Loucy (cell line): ENCODE measurements at regions not wholly inside any gene's neighbourhood (a gene's known extent, or its start where the extent isn't known, plus 50 kb on each side); places are given as distances from the start of the nearest gene placed in this dataset.

ENCODE experiments used
- H2AFZ ChIP-seq: fragments of 200-600 bp; sonication (generic); 2 replicates; pipeline ENCODE4 v1.6.0; 2016; ENCODE audit warnings: antibody characterized with exemption, mild to moderate bottlenecking, low read length, moderate library complexity
- H3F3A ChIP-seq: fragments of 200-600 bp; 2 replicates; pipeline ENCODE4 v1.6.0; 2016; ENCODE audit warnings: antibody characterized with exemption, low read depth, mild to moderate bottlenecking
- H3K27me3 ChIP-seq: fragments of 200-600 bp; sonication (generic); 2 replicates; pipeline ENCODE4 v1.6.1; 2014; ENCODE audit warnings: low read length, mild to moderate bottlenecking; ENCODE audit not compliant: insufficient read depth, poor library complexity, severe bottlenecking
- H3K36me3 ChIP-seq: fragments of 200-600 bp; sonication (generic); 2 replicates; pipeline ENCODE4 v1.6.1; 2016; ENCODE audit warnings: low read length; ENCODE audit not compliant: insufficient read depth
- H3K4me1 ChIP-seq: fragments of 200-600 bp; sonication (generic); 2 replicates; pipeline ENCODE4 v1.5.1; 2014; ENCODE audit warnings: low read length, mild to moderate bottlenecking; ENCODE audit not compliant: insufficient read depth, poor library complexity, severe bottlenecking
- H3K4me2 ChIP-seq: fragments of 200-600 bp; sonication (generic); 2 replicates; pipeline ENCODE4 v1.6.0; 2014; ENCODE audit warnings: antibody characterized with exemption, low read length, low read depth, mild to moderate bottlenecking; ENCODE audit not compliant: poor library complexity, severe bottlenecking
- H3K4me3 ChIP-seq: fragments of 200-600 bp; sonication (generic); 2 replicates; pipeline ENCODE4 v1.5.1; 2014; ENCODE audit warnings: low read length, mild to moderate bottlenecking, mixed read lengths; ENCODE audit not compliant: poor library complexity, severe bottlenecking
- H3K79me2 ChIP-seq: fragments of 200-600 bp; sonication (generic); 2 replicates; pipeline ENCODE4 v1.6.1; 2014; ENCODE audit warnings: low read length; ENCODE audit not compliant: insufficient read depth
- H3K9ac ChIP-seq: fragments of 200-600 bp; sonication (generic); 2 replicates; pipeline ENCODE4 v1.6.0; 2014; ENCODE audit warnings: mild to moderate bottlenecking, low read depth, low read length, moderate library complexity; ENCODE audit not compliant: poor library complexity, severe bottlenecking
- H3K9me2 ChIP-seq: fragments of 200-600 bp; sonication (generic); replicated peaks from 2 replicates; pipeline ENCODE4 v1.6.1; 2016; ENCODE audit warnings: low read depth, low read length, mixed read lengths
- H3K9me3 ChIP-seq: fragments of 200-600 bp; sonication (generic); 2 replicates; pipeline ENCODE4 v1.6.1; 2014; ENCODE audit warnings: mild to moderate bottlenecking, antibody characterized with exemption, low read length, low read depth; ENCODE audit not compliant: insufficient read depth
- H4K20me1 ChIP-seq: fragments of 200-600 bp; sonication (generic); 2 replicates; pipeline ENCODE4 v1.6.0; 2014; ENCODE audit warnings: antibody characterized with exemption, low read length, mild to moderate bottlenecking; ENCODE audit not compliant: insufficient read depth, poor library complexity, severe bottlenecking
- EZH2phosphoT487 ChIP-seq: fragments of 200-600 bp; IDR thresholded peaks from 2 replicates; pipeline ENCODE4 v1.6.1; 2018; ENCODE audit warnings: antibody characterized with exemption, mild to moderate bottlenecking, moderate library complexity, borderline replicate concordance
- TF ChIP-seq, protein P1 (sequence below): fragments of 200-600 bp; sonication (generic); conservative IDR thresholded peaks from 2 replicates; pipeline ENCODE4 v1.5.1; 2014; ENCODE audit warnings: mild to moderate bottlenecking, antibody characterized with exemption, low read length

DNA sequence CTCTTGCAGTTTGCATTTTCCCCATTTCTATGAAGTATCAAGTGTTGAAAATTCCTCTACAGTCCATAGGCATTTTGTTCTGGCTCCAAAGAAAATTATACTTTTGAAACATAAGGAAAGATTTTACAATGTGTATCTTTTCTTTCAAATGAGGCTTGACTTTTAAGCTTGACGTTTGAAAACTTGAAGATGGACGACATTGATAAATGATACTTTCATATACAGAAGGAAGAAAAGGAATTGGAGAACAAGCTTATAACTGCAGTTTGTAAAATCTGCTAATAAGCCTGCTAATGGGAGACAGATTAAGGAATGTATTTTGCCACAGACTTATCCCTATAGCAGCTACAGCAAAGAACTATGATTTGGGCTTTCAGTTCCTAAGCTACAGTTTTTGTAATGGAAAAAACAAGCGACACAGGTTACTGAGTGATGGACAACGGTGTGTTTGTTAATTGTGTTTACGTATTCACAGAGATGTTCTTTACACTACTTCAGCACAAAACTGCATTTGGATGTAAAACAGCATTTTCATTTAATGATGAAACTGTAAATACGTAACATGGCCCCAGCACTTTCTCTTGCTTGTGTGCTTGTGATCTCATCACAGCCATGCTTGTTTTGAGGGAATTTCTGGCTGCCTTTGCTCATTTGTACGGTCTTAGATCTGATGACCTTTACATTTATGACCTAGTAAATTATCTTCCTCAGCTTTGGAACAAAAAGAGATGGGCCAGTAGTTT, 83.2 kb upstream of the FAT1 start:
- Histone ChIP-seq H3K36me3 (no peaks in the 10 kb centered on the region), H3K4me1 (no peaks in the 10 kb centered on the region), H3K79me2 (no peaks in the 10 kb centered on the region), H3K9me2 (no peaks in the 10 kb centered on the region), H3K4me3 (no peak overlapping the region), H3K9ac (no peak overlapping the region), H3K27me3 (no peaks in the 10 kb centered on the region), H3F3A (no peaks in the 10 kb centered on the region), H3K9me3 (no peaks in the 10 kb centered on the region), H2AFZ (no peak overlapping the region), H3K4me2 (no peak overlapping the region), H4K20me1 (no peaks in the 10 kb centered on the region)
- no peak for TF ChIP-seq EZH2phosphoT487
- TF ChIP-seq, protein P1, sequence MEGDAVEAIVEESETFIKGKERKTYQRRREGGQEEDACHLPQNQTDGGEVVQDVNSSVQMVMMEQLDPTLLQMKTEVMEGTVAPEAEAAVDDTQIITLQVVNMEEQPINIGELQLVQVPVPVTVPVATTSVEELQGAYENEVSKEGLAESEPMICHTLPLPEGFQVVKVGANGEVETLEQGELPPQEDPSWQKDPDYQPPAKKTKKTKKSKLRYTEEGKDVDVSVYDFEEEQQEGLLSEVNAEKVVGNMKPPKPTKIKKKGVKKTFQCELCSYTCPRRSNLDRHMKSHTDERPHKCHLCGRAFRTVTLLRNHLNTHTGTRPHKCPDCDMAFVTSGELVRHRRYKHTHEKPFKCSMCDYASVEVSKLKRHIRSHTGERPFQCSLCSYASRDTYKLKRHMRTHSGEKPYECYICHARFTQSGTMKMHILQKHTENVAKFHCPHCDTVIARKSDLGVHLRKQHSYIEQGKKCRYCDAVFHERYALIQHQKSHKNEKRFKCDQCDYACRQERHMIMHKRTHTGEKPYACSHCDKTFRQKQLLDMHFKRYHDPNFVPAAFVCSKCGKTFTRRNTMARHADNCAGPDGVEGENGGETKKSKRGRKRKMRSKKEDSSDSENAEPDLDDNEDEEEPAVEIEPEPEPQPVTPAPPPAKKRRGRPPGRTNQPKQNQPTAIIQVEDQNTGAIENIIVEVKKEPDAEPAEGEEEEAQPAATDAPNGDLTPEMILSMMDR: no peak

DNA sequence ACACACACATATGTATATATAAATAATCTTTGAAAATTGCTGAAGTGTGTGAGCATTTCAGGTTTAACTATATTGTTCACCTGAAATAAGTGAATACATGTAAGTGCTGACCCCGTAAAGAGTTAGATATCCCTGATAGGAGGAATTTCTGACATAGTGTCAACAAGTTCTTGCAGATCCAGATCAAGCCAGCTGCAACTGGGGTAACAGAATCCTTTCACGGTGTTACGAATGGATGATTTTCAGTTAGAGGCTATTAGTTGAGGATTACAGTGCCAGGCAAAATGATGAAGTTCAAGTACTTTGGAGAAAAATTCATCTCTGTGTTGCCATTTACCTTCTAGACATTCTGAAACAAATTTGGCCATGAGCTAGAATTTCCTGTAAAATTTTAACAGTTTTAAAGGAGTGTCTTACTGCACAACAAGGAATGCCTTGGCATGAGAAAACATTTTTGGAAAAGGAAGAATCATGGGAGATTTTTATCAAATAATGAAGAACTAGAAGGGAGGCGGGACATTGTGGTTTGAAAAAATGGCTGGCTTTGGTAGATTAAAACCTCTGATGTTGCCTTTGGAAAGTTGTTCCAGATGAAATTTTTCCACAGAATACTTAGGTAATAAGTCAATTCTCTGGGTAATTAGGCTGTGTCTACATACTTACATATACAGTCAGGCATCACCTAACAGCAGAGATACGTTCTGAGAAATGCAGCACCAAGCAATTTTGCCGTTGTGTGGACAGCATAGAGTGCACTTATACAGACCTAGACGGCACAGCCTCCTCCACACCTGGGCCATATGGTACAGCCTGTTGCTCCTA, 84.4 kb upstream of the FAT1 start:
- Histone ChIP-seq H3K9me2 (no peaks in the 10 kb centered on the region), H4K20me1 (no peaks in the 10 kb centered on the region), H2AFZ (no peak overlapping the region), H3K79me2 (no peaks in the 10 kb centered on the region), H3K27me3 (no peaks in the 10 kb centered on the region), H3K9me3 (no peaks in the 10 kb centered on the region; the same call in 1 of the 2 replicates), H3K4me2 (no peak overlapping the region), H3F3A (no peaks in the 10 kb centered on the region), H3K9ac (no peak overlapping the region), H3K4me1 (peaks cover 2% of the 10 kb centered on the region), H3K36me3 (no peaks in the 10 kb centered on the region), H3K4me3 (no peak overlapping the region)
- TF ChIP-seq EZH2phosphoT487: no peak
- TF ChIP-seq, protein P1: no peak

GRCh38 chr4:186808630-186809018, 85.0 kb upstream of the FAT1 start:
- TF ChIP-seq, protein P1: no peak
- TF ChIP-seq EZH2phosphoT487: no peak
- H3K79me2 ChIP-seq: no peaks in the 10 kb centered on the region
- no peaks in the 10 kb centered on the region for H3K9me2 ChIP-seq
- H3K36me3 ChIP-seq: no peaks in the 10 kb centered on the region
- H3K27me3 ChIP-seq: no peaks in the 10 kb centered on the region
- no peak overlapping the region for H3K9ac ChIP-seq
- H3K4me2 ChIP-seq: no peak overlapping the region
- peaks cover 8% of the 10 kb centered on the region for H3K4me1 ChIP-seq
- H3F3A ChIP-seq: no peaks in the 10 kb centered on the region
- no peaks in the 10 kb centered on the region for H4K20me1 ChIP-seq
- no peak overlapping the region for H2AFZ ChIP-seq
- no peaks in the 10 kb centered on the region; the same call in 1 of the 2 replicates for H3K9me3 ChIP-seq
- no peak overlapping the region for H3K4me3 ChIP-seq
